ENCODE measurements at regions not wholly inside any gene's neighbourhood (a gene's known extent, or its start where the extent isn't known, plus 50 kb on each side); places are given as distances from the start of the nearest gene placed in this dataset.

- no peak for TF ChIP-seq CTCF (IDR thresholded peaks at IDR 0.05; ENCODE audit: unreplicated experiment)
- CTCF ChIA-PET, result interaction anchor here (0.5 to 1.3 kb wide), 7 partner anchors 10 to 906 kb away, joined by 3 to 5 read pairs (median 3); no protein-coding TSS in a partner anchor
- Mint-ChIP-seq H3K4me1 (ENCODE audit: insufficient read depth, unreplicated experiment) (no peaks in the 10 kb centered on the region), H3K4me3 (ENCODE audit: unreplicated experiment) (no peak overlapping the region), H3K9me3 (ENCODE audit: unreplicated experiment) (no peaks in the 10 kb centered on the region), H3K27ac (ENCODE audit: low read depth, unreplicated experiment) (no peak overlapping the region), H3K36me3 (ENCODE audit: insufficient read depth, unreplicated experiment) (no peaks in the 10 kb centered on the region), H3K27me3 (ENCODE audit: insufficient read depth, unreplicated experiment) (peaks cover 73% of the 10 kb centered on the region)
- intact Hi-C loops (cut with micrococcal nuclease), result no loop called here
- no peak for DNase-seq (ENCODE audit: unreplicated experiment)
- no TSS peak for BruUV-seq (replicated peaks)
- POLR2A ChIA-PET, result no interaction called here
Observed at GRCh38 chr1:213423041-213423440, 372.0 kb downstream of the RPS6KC1 start.

- H3K27ac Mint-ChIP-seq (ENCODE audit: low read depth, unreplicated experiment), result no peak overlapping the region
- H3K4me3 Mint-ChIP-seq (ENCODE audit: unreplicated experiment), result no peak overlapping the region
- POLR2A ChIA-PET, result no interaction called here
- intact Hi-C loops (cut with micrococcal nuclease), result no loop called here
- H3K27me3 Mint-ChIP-seq (ENCODE audit: insufficient read depth, unreplicated experiment), result peaks cover 68% of the 10 kb centered on the region
- no TSS peak for BruUV-seq (replicated peaks)
- H3K4me1 Mint-ChIP-seq (ENCODE audit: insufficient read depth, unreplicated experiment), result no peaks in the 10 kb centered on the region
- CTCF ChIA-PET, result interaction anchor here (0.5 to 1.3 kb wide), 7 partner anchors 10 to 906 kb away, joined by 3 to 5 read pairs (median 3); no protein-coding TSS in a partner anchor
- H3K36me3 Mint-ChIP-seq (ENCODE audit: insufficient read depth, unreplicated experiment), result no peaks in the 10 kb centered on the region
- DNase-seq (ENCODE audit: unreplicated experiment), result no peak
- no peaks in the 10 kb centered on the region for H3K9me3 Mint-ChIP-seq (ENCODE audit: unreplicated experiment)
- no peak for TF ChIP-seq CTCF (IDR thresholded peaks at IDR 0.05; ENCODE audit: unreplicated experiment)
Observed at GRCh38 chr1:213423605-213424004, 372.6 kb downstream of the RPS6KC1 start.

DNA sequence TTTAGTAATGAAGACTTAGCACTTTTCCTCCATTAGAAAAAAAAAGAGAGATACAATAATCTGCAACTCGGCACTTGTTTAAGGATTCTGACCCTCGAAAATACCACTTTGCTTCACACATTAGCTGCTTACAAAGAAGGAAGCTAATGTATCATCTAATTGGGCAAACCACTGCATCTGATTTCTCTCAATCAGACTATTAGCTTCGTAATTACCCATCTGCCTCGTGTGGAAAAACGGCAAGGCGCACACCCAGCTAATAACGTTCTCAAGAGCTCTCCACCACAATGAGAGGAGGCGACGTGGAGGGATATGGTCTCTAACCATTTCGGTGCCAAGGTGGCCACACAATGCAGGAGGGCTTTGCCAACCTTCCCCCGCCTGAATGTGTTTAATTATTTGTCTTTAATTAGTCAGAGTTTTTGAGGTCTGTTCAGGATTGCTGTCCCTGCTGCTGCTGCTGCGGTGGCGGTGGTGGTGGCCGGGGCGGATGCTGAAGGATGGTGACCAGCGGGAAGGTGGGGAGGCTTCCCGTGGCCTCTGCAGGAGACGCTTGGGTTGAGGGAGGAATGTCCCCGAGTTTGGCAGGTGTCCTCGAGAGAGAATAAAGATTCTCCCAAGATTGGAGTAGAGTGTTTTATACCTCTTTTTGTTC lies 374.5 kb downstream of the RPS6KC1 start:
- CTCF ChIA-PET, result interaction anchor here (1.0 kb wide), 1 partner anchor 59 kb away, joined by 3 read pairs; no protein-coding TSS in a partner anchor
- Mint-ChIP-seq H3K27me3 (ENCODE audit: insufficient read depth, unreplicated experiment) (peaks cover 59% of the 10 kb centered on the region), H3K27ac (ENCODE audit: low read depth, unreplicated experiment) (no peak overlapping the region), H3K36me3 (ENCODE audit: insufficient read depth, unreplicated experiment) (no peaks in the 10 kb centered on the region), H3K4me3 (ENCODE audit: unreplicated experiment) (no peak overlapping the region), H3K4me1 (ENCODE audit: insufficient read depth, unreplicated experiment) (no peaks in the 10 kb centered on the region), H3K9me3 (ENCODE audit: unreplicated experiment) (no peaks in the 10 kb centered on the region)
- TF ChIP-seq CTCF (IDR thresholded peaks at IDR 0.05; ENCODE audit: unreplicated experiment), result no peak
- intact Hi-C loops (cut with micrococcal nuclease), result no loop called here
- no TSS peak for BruUV-seq (replicated peaks)
- POLR2A ChIA-PET, result no interaction called here
- DNase-seq (ENCODE audit: unreplicated experiment), result no peak

DNA sequence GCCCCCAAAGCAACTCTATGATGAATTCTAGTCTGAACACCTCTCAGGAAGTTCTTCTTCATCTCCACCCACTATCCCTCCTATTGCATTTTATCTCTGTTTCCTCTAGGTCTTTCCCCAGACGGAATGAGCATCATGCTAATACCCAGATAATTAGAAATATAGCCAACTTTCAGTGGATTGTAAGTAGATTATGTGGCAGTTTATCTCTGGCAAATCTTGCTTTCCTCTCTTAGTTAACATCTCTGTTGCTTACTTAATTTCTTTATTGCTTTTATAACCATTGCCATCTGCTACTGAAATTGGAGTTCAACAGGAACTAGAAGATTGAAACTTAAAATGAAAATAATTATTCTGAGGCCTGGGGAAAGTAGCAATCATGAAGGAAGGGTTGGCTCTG lies 378.6 kb downstream of the RPS6KC1 start:
- no peaks in the 10 kb centered on the region for H3K36me3 Mint-ChIP-seq (ENCODE audit: insufficient read depth, unreplicated experiment)
- no peaks in the 10 kb centered on the region for H3K4me1 Mint-ChIP-seq (ENCODE audit: insufficient read depth, unreplicated experiment)
- no peak overlapping the region for H3K27ac Mint-ChIP-seq (ENCODE audit: low read depth, unreplicated experiment)
- H3K4me3 Mint-ChIP-seq (ENCODE audit: unreplicated experiment), result no peak overlapping the region
- intact Hi-C loops (cut with micrococcal nuclease), result no loop called here
- TF ChIP-seq CTCF (IDR thresholded peaks at IDR 0.05; ENCODE audit: unreplicated experiment), result no peak
- DNase-seq (ENCODE audit: unreplicated experiment), result no peak
- ChIA-PET POLR2A (no interaction called here), CTCF (no interaction called here)
- BruUV-seq (replicated peaks), result no TSS peak
- H3K27me3 Mint-ChIP-seq (ENCODE audit: insufficient read depth, unreplicated experiment), result peaks cover 59% of the 10 kb centered on the region
- no peaks in the 10 kb centered on the region for H3K9me3 Mint-ChIP-seq (ENCODE audit: unreplicated experiment)

Data from MCF 10A (cell line).